B cell (primary cell): ENCODE measurements at regions not wholly inside any gene's neighbourhood (a gene's known extent, or its start where the extent isn't known, plus 50 kb on each side); places are given as distances from the start of the nearest gene placed in this dataset.

Experiments
- ATAC-seq: fragments of 200-7000 bp; cut with Tn5 transposase; one replicate; pipeline ENCODE4 v1.10.0; 2021; ENCODE audit warnings: low read depth, mild to moderate bottlenecking, moderate number of reproducible peaks, moderate library complexity
- CTCF ChIA-PET: fragments of 350-600 bp; sonication (Branson Sonifier 250); formaldehyde crosslinking; loops from one replicate; lab custom pipeline; 2021; ENCODE audit warnings: antibody characterized with exemption, inconsistent platforms; lab: Charles Lee
- POLR2A ChIA-PET: fragments of 350-600 bp; sonication (Branson Sonifier 250); formaldehyde crosslinking; loops from one replicate; lab custom pipeline; 2021; ENCODE audit warnings: antibody characterized with exemption; lab: Charles Lee
- DNase-seq: peaks from one replicate; pipeline ENCODE4 v3.0.0; 2013
- H2AFZ ChIP-seq: 2 replicates; pipeline ENCODE4 v1.6.1; 2012; ENCODE audit warnings: mild to moderate bottlenecking, low read depth, low read length; ENCODE audit not compliant: insufficient read depth, poor library complexity, severe bottlenecking
- H3K27ac ChIP-seq, 2 donors: 1 replicate in 1 of 2; 2 replicates in 1 of 2; pipeline ENCODE4 v1.5.1; 2012 to 2013; ENCODE audit warnings: low read length in 2 of 2, mild to moderate bottlenecking in 2 of 2, moderate library complexity in 1 of 2
- H3K27me3 ChIP-seq, 4 experiments: fragments of 200-600 bp in 1 of 4; sonication (generic) in 1 of 4; replicated peaks in 1 of 4; 1 replicate in 2 of 4; 2 replicates in 2 of 4; pipeline versions ENCODE4 v1.6.1 to v1.7.0; 2013 to 2016; ENCODE audit warnings: low read length in 3 of 4, mild to moderate bottlenecking in 2 of 4, mixed read lengths in 1 of 4, moderate library complexity in 1 of 4; ENCODE audit not compliant: insufficient read depth in 4 of 4, control insufficient read depth in 3 of 4; ENCODE audit errors: control extremely low read depth in 1 of 4
- H3K36me3 ChIP-seq, 2 experiments: replicated peaks in 1 of 2; 1 replicate in 1 of 2; 2 replicates in 1 of 2; pipeline versions ENCODE4 v1.6.1 to v1.7.1; 2013; ENCODE audit warnings: low read length in 1 of 2; ENCODE audit not compliant: insufficient read depth in 2 of 2, control insufficient read depth in 1 of 2; ENCODE audit errors: control extremely low read depth in 1 of 2, extremely low read depth in 1 of 2
- H3K4me1 ChIP-seq, 2 donors: fragments of 200-600 bp in 1 of 2; sonication (generic) in 1 of 2; 1 replicate in 1 of 2; 2 replicates in 1 of 2; pipeline versions ENCODE4 v1.5.1 to v1.6.1; 2013 to 2017; ENCODE audit warnings: low read length in 2 of 2; ENCODE audit not compliant: control insufficient read depth in 2 of 2, insufficient read depth in 2 of 2
- H3K4me2 ChIP-seq: replicated peaks from 2 replicates; pipeline ENCODE3; 2012; ENCODE audit warnings: mild to moderate bottlenecking, low read depth, low read length; ENCODE audit not compliant: poor library complexity, severe bottlenecking
- H3K4me3 ChIP-seq, 5 experiments: fragments of 200-600 bp in 1 of 5; sonication (generic) in 1 of 5; 1 replicate in 3 of 5; 2 replicates in 2 of 5; pipeline versions ENCODE4 v1.5.1 to v1.7.0; 2011 to 2016; ENCODE audit warnings: low read length in 4 of 5, mild to moderate bottlenecking in 4 of 5, low read depth in 2 of 5, control low read depth in 1 of 5, moderate library complexity in 1 of 5; ENCODE audit not compliant: insufficient read depth in 1 of 5; ENCODE audit errors: control extremely low read depth in 1 of 5, extremely low read depth in 1 of 5
- H3K79me2 ChIP-seq: fragments of 200-600 bp; sonication (generic); one replicate; pipeline ENCODE4 v1.6.0; 2016; ENCODE audit warnings: low read length; ENCODE audit not compliant: control insufficient read depth, insufficient read depth
- H3K9ac ChIP-seq: fragments of 200-600 bp; sonication (generic); 2 replicates; pipeline ENCODE4 v1.6.1; 2017; ENCODE audit warnings: mild to moderate bottlenecking, low read length, moderate library complexity
- H3K9me3 ChIP-seq, 3 donors: one replicate each; pipeline versions ENCODE4 v1.6.1 to v1.7.1; 2013; ENCODE audit warnings: low read length in 2 of 3; ENCODE audit not compliant: control insufficient read depth in 2 of 3, insufficient read depth in 1 of 3; ENCODE audit errors: control extremely low read depth in 1 of 3
- H4K20me1 ChIP-seq: 2 replicates; pipeline ENCODE4 v1.6.0; 2012; ENCODE audit warnings: mild to moderate bottlenecking, low read length; ENCODE audit not compliant: insufficient read depth, control insufficient read depth, poor library complexity, severe bottlenecking
- H3K27ac Mint-ChIP-seq: one replicate; pipeline ENCODE4 v1.8.0; 2021; ENCODE audit warnings: mixed read lengths
- H3K27me3 Mint-ChIP-seq: one replicate; pipeline ENCODE4 v1.8.0; 2021; ENCODE audit warnings: mixed read lengths
- H3K4me1 Mint-ChIP-seq: one replicate; pipeline ENCODE4 v1.8.0; 2021; ENCODE audit warnings: mixed read lengths
- H3K4me3 Mint-ChIP-seq: one replicate; pipeline ENCODE4 v1.8.0; 2021; ENCODE audit warnings: mixed read lengths
- H3K9me3 Mint-ChIP-seq: one replicate; pipeline ENCODE4 v1.8.0; 2022; ENCODE audit warnings: mixed read lengths; ENCODE audit not compliant: insufficient read depth
- CTCF ChIP-seq: fragments of 200-600 bp; IDR thresholded peaks from one replicate; pipeline ENCODE4 v1.8.0; 2022; ENCODE audit warnings: antibody characterized with exemption, mild to moderate bottlenecking
- EZH2 ChIP-seq: IDR thresholded peaks from 2 replicates; pipeline ENCODE4 v1.6.1; 2012; ENCODE audit warnings: borderline replicate concordance, low read depth, mild to moderate bottlenecking, moderate library complexity, low read length; ENCODE audit not compliant: insufficient read depth, poor library complexity, severe bottlenecking
- WGBS: methylation state at CpG from one replicate; pipeline ENCODE4 v1.1.5; 2013; ENCODE audit warnings: missing lambda C conversion rate; ENCODE audit not compliant: insufficient coverage; 5-methylcytosine and 5-hydroxymethylcytosine counted together
- intact Hi-C: fragments of 100-400 bp; cut with micrococcal nuclease; formaldehyde crosslinking; loops from one replicate; pipeline ENCODE4 v1.10.0; 2022

GRCh38 chr2:5617358-5617757, 74.8 kb upstream of the SOX11 start:
- H3K4me1 ChIP-seq = no peaks in the 10 kb centered on the region
- Mint-ChIP-seq H3K4me3 (no peak overlapping the region), H3K27ac (no peak overlapping the region), H3K4me1 (no peaks in the 10 kb centered on the region), H3K9me3 (no peaks in the 10 kb centered on the region), H3K27me3 (no peaks in the 10 kb centered on the region)
- no peak for ATAC-seq
- H3K4me3 ChIP-seq = no peak overlapping the region
- 96% methylated on average over 8 of the region's 8 CpGs for WGBS
- H2AFZ ChIP-seq = no peak overlapping the region
- no peak for DNase-seq
- peaks cover 0 to 5% (median 0%) of the 10 kb centered on the region in 3 donors for H3K9me3 ChIP-seq
- H3K79me2 ChIP-seq = no peaks in the 10 kb centered on the region
- H4K20me1 ChIP-seq = no peaks in the 10 kb centered on the region
- CTCF ChIA-PET = no interaction called here
- H3K36me3 ChIP-seq = no peaks in the 10 kb centered on the region
- no peak for TF ChIP-seq CTCF
- no peak for TF ChIP-seq EZH2
- intact Hi-C loops = no loop called here
- H3K27me3 ChIP-seq = no peaks in the 10 kb centered on the region
- H3K4me2 ChIP-seq = no peak overlapping the region
- POLR2A ChIA-PET = no interaction called here
- H3K9ac ChIP-seq = no peak overlapping the region
- no peak overlapping the region for H3K27ac ChIP-seq

- intact Hi-C loops = no loop called here
- DNase-seq (no peak), ATAC-seq (no peak)
- no peaks in the 10 kb centered on the region for H3K79me2 ChIP-seq
- ChIA-PET CTCF (no interaction called here), POLR2A (no interaction called here)
- H3K4me1 ChIP-seq = no peaks in the 10 kb centered on the region
- H3K27ac ChIP-seq = no peak overlapping the region
- no peaks in the 10 kb centered on the region for H3K27me3 Mint-ChIP-seq
- H3K9me3 ChIP-seq = peaks cover 0 to 5% (median 0%) of the 10 kb centered on the region in 3 donors
- H3K4me3 ChIP-seq = no peak overlapping the region
- no peaks in the 10 kb centered on the region for H3K36me3 ChIP-seq
- WGBS = no CpG with 5 or more reads among the region's 2 CpGs
- no peak overlapping the region for H2AFZ ChIP-seq
- TF ChIP-seq EZH2 (no peak), CTCF (no peak)
- H3K27me3 ChIP-seq = no peaks in the 10 kb centered on the region
- no peak overlapping the region for H3K4me3 Mint-ChIP-seq
- no peak overlapping the region for H3K4me2 ChIP-seq
- H3K9me3 Mint-ChIP-seq = no peaks in the 10 kb centered on the region
- no peak overlapping the region for H3K9ac ChIP-seq
- H4K20me1 ChIP-seq = no peaks in the 10 kb centered on the region
- no peaks in the 10 kb centered on the region for H3K4me1 Mint-ChIP-seq
- H3K27ac Mint-ChIP-seq = no peak overlapping the region
These were observed 74.4 kb upstream of the SOX11 start for GRCh38 chr2:5617796-5618195.
